HG03064 (cell line): ENCODE measurements at regions not wholly inside any gene's neighbourhood (a gene's known extent, or its start where the extent isn't known, plus 50 kb on each side); places are given as distances from the start of the nearest gene placed in this dataset.

Source experiments
- ATAC-seq: cut with Tn5 transposase; IDR thresholded peaks from one replicate; pipeline ENCODE4 v1.9.1; 2021; ENCODE audit warnings: low read depth; ENCODE audit not compliant: unreplicated experiment

- no peak for ATAC-seq
These were observed 146.8 kb downstream of the FAM43A start for GRCh38 chr3:194832346-194833104.

GRCh38 chr3:194833114-194833910, 147.6 kb downstream of the FAM43A start:
- ATAC-seq = no peak

DNA sequence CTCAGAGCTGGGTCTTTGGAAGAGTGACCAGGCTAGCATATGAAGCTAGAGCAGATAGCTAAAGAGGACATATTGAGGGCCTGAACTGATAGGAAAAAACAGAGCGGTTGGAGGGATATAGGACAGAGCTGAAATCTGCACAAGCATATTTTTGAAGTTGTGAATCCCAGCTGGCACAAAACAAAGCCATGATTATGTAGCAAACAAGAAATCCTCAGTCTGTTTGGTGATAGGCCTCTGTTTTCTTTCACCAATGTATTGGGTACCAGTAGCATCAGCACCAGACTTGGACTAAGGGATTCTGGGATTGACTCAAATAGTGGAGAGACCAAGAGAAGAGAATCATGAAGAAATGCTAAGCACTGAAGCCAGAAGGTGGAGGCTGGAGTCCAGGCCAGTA, 151.0 kb downstream of the FAM43A start:
- no peak for ATAC-seq

GRCh38 chr3:194837457-194838127, 151.9 kb downstream of the FAM43A start:
- ATAC-seq = no peak

GRCh38 chr3:194838236-194838635, 152.6 kb downstream of the FAM43A start:
- no peak for ATAC-seq

- ATAC-seq = no peak
These were observed 155.2 kb downstream of the FAM43A start for GRCh38 chr3:194840661-194841514.

DNA sequence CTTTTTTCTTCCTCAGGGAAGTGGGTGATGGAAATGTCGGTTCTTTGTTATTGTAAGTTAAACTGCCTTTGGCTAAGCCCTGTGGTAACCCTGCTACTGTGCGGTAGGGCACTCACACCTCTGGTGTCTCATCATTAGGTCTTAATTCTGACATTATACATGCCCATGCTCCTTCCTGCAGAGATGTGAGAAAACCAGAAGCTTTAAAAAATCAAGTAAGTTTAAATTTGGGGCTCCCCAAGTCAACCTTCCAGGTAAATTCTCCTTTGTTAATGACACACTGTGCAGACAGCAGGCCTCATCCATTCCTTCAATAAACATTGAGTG, 155.8 kb downstream of the FAM43A start:
- no peak for ATAC-seq

DNA sequence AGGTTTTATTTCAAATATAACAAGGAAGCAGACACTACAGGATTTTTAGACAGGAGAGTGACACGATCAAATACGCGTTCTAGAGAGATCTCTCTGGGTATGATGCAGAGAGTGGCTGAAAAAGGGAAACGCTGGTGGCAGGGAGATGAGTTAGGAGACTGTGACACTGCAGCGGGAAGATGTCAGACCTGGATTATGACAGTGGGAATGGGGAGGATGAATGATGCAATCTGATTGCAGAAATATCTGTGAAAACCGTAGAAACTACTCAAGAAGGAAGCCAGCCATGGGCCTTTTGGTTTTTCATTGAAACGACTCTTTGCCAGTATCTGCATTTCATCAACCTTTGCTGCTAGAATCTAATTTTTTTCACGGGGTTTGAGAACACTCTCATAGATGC, 157.9 kb downstream of the FAM43A start:
- ATAC-seq = no peak

- ATAC-seq = no peak
These were observed 158.4 kb downstream of the FAM43A start for GRCh38 chr3:194844046-194844445.

DNA sequence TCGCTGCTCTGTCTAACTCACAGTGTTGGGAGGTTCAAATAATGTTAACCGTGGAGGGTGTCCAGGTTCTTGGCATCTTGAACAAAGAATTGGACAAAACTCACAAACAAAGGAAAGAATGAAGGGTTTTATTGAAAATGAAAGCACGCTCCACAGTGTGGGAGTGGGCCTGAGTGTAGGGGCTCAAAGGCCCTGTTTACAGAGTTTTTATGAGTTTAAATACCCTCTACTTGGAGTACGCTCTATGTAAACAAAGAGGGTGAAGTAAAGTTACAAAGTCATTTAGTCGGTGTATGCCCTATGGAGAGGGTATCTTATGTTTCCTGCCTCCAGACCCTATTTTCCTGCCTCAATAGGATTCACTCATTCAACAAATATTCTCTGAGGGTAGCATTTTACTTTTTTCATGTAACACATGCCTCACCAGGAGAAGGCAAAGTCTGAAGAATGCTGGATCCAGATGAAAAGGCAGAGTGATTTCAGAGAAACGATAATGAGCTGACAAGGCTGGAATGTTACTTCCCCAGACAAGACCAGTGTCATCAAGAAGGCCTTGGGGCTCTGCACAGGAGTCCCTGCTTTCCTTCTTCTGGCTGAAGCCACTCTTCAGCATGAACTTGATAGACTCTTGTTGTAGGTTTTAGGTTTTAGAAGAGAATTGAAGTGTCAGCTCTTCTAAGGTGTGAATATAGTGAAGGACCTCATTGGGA, 163.6 kb downstream of the FAM43A start:
- no peak for ATAC-seq

GRCh38 chr3:194851254-194851653, 165.6 kb downstream of the FAM43A start:
- ATAC-seq = no peak

GRCh38 chr3:194851941-194852340, 166.3 kb downstream of the FAM43A start:
- no peak for ATAC-seq

GRCh38 chr3:194852345-194852744, 166.7 kb downstream of the FAM43A start:
- ATAC-seq = no peak

GRCh38 chr3:194852831-194853508, 167.3 kb downstream of the FAM43A start:
- no peak for ATAC-seq

DNA sequence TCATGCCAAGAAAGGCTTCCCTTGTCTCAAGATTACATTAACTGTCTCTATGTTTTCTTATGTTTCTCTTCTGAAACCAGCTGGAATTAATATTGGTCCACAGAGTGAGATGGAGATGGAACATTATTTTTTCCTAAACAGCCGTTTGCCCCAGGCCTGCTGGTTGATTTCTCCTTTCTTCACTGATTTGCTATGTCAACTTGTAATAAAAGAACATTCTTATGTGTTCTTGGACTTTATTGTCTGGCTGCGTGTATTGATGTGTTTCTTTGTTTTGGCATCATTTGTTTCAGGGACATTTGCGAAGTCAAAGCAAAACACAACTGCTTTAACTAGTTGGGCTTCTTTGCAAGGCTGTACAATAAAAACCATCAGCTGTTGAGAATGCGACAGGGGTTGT, 168.5 kb downstream of the FAM43A start:
- no peak for ATAC-seq

GRCh38 chr3:194854659-194855390, 169.1 kb downstream of the FAM43A start:
- ATAC-seq = no peak

GRCh38 chr3:194856296-194856695, 170.6 kb downstream of the FAM43A start:
- ATAC-seq = no peak

- ATAC-seq = no peak
These were observed 171.9 kb downstream of the FAM43A start for GRCh38 chr3:194857469-194858113.
